ENCODE measurements at regions not wholly inside any gene's neighbourhood (a gene's known extent, or its start where the extent isn't known, plus 50 kb on each side); places are given as distances from the start of the nearest gene placed in this dataset.

- Histone ChIP-seq H3K27ac (no peak overlapping the region), H3K4me3 (no peak overlapping the region), H3K9me3 (peaks cover 0 to 7% (median 5%) of the 10 kb centered on the region in 3 donors), H3K27me3 (no peaks in the 10 kb centered on the region), H3K36me3 (no peaks in the 10 kb centered on the region), H3K4me1 (no peaks in the 10 kb centered on the region)
- intact Hi-C loops (cut with DNase I; ENCODE audit: low total_unique reads) = no loop called here
- DNase-seq = no peak
- TF ChIP-seq, protein P1, sequence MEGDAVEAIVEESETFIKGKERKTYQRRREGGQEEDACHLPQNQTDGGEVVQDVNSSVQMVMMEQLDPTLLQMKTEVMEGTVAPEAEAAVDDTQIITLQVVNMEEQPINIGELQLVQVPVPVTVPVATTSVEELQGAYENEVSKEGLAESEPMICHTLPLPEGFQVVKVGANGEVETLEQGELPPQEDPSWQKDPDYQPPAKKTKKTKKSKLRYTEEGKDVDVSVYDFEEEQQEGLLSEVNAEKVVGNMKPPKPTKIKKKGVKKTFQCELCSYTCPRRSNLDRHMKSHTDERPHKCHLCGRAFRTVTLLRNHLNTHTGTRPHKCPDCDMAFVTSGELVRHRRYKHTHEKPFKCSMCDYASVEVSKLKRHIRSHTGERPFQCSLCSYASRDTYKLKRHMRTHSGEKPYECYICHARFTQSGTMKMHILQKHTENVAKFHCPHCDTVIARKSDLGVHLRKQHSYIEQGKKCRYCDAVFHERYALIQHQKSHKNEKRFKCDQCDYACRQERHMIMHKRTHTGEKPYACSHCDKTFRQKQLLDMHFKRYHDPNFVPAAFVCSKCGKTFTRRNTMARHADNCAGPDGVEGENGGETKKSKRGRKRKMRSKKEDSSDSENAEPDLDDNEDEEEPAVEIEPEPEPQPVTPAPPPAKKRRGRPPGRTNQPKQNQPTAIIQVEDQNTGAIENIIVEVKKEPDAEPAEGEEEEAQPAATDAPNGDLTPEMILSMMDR (IDR thresholded peaks at IDR 0.05) = no peak
These were observed 185.5 kb downstream of the TEX13C start for GRCh38 chrX:125505207-125505606.

DNA sequence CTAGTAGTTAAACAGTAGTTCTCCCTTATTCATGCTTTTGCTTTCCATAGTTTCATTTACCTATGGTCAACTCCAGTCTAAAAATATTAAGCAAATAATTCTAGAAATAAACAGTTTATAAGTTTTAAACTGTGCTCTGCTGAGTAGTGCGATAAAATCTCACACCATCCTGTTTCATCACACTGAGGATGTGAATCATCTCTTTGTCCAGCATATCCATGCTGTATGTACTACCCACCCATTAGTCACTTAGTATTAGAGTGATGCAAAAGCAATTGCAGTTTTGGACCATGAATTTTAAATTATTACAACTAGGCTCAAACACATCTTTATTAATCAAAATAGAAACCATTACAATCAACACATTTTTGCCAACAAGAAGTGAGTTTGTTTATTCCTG is 187.4 kb downstream of the TEX13C start:
- intact Hi-C loops (cut with DNase I; ENCODE audit: low total_unique reads) = no loop called here
- Histone ChIP-seq H3K4me1 (no peaks in the 10 kb centered on the region), H3K27me3 (no peaks in the 10 kb centered on the region), H3K27ac (no peak overlapping the region), H3K4me3 (no peak overlapping the region), H3K9me3 (peaks cover 0 to 7% (median 5%) of the 10 kb centered on the region in 3 donors), H3K36me3 (no peaks in the 10 kb centered on the region)
- DNase-seq = no peak
- TF ChIP-seq, protein P1 (IDR thresholded peaks at IDR 0.05) = no peak

DNA sequence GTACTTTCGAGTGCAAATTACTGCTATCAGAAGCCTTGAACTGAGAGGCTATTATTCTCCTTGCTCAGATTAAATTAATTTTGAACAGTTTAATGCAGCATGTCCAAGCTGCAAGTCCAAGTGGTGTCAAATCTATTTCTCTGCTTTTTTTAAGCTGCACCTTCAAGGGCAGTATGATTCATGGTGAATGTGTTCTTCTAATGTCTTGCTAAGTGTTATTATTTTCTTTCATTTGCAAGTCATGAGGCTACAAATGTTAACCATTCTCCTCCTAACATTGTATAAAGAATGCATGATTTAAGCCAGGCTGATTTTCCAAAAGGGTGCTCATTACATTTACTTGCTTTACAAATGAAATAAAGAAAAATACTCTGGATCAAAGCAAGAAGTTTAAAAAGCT is 200.4 kb downstream of the TEX13C start:
- Histone ChIP-seq H3K27me3 (no peaks in the 10 kb centered on the region), H3K27ac (no peak overlapping the region), H3K4me3 (no peak overlapping the region), H3K36me3 (no peaks in the 10 kb centered on the region), H3K4me1 (no peaks in the 10 kb centered on the region), H3K9me3 (no peaks in the 10 kb centered on the region)
- TF ChIP-seq, protein P1 (IDR thresholded peaks at IDR 0.05) = no peak
- intact Hi-C loops (cut with DNase I; ENCODE audit: low total_unique reads) = no loop called here
- DNase-seq = no peak

DNA sequence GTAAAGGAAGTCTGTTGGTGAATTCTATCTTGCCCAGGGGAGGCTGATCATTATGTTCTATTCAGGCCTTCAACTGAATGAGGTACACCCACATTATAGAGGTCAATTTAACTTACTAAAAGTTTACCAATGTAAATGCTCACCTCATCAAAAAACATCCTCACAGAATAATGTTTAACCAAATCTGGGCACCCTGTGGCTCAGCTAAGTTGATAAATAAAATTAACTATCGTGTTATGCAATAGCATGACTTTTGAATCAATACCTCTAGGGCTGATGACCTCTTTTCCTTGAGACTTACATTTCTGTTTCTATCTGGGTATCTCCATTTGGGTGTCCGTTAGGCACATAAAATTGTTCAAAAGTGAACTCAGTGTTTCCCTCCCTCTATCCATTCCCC is 203.1 kb downstream of the TEX13C start:
- H3K4me1 ChIP-seq = no peaks in the 10 kb centered on the region
- no peaks in the 10 kb centered on the region for H3K27me3 ChIP-seq
- TF ChIP-seq, protein P1 (IDR thresholded peaks at IDR 0.05) = no peak
- intact Hi-C loops (cut with DNase I; ENCODE audit: low total_unique reads) = no loop called here
- no peak overlapping the region for H3K4me3 ChIP-seq
- peaks cover 0 to 3% (median 0%) of the 10 kb centered on the region in 3 donors for H3K9me3 ChIP-seq
- DNase-seq = no peak
- no peaks in the 10 kb centered on the region for H3K36me3 ChIP-seq
- no peak overlapping the region for H3K27ac ChIP-seq

DNA sequence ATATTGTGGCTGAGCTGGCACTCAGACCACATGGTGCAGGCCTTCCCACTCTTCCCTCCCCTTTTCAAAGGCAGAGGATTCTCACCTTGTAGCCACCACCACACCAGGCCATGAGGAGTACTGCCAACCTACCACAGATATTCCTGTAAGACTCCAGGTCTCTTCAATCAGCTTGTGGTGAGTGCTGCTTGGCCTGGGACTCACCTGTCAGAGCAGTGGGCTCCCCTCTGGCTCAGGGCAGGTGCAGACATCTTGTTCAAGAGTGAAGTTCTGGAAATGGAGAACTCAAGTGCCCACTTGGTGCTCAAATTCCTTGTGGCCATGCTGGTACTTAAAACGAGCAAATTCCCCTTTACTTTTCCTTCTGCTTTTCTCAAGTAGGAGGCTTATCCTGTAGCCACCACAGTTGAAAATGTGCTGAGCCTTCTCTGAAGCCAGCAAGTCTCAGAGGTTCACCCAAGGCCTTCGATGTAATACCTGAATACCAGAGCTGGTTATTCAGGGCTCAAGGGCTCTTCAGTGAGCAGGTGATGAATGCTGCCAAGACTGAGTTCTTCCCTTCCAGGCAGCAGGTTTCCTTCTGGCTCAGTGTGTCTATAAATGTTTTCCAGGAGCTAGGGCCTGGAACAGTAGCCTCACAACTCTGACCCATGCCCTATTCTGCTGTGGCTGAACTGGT is 212.9 kb downstream of the TEX13C start:
- peaks cover 0 to 4% (median 2%) of the 10 kb centered on the region in 3 donors for H3K9me3 ChIP-seq
- no peak for DNase-seq
- intact Hi-C loops (cut with DNase I; ENCODE audit: low total_unique reads) = no loop called here
- no peaks in the 10 kb centered on the region for H3K4me1 ChIP-seq
- H3K36me3 ChIP-seq = no peaks in the 10 kb centered on the region
- TF ChIP-seq, protein P1 (IDR thresholded peaks at IDR 0.05) = no peak
- H3K4me3 ChIP-seq = no peak overlapping the region
- H3K27me3 ChIP-seq = no peaks in the 10 kb centered on the region
- no peak overlapping the region for H3K27ac ChIP-seq

Data from tibial artery (tissue), 4 donors.